GM19328 (cell line): ENCODE measurements at regions not wholly inside any gene's neighbourhood (a gene's known extent, or its start where the extent isn't known, plus 50 kb on each side); places are given as distances from the start of the nearest gene placed in this dataset.
"Not testable (repeated sequence)": the region's sequence is repeated elsewhere in the genome, so short reads cannot be mapped to it uniquely, and the experiment has no call there.

Experiments used
- ATAC-seq: cut with Tn5 transposase; IDR thresholded peaks from one replicate; pipeline ENCODE4 v1.9.1; 2021; ENCODE audit warnings: mild to moderate bottlenecking, moderate library complexity; ENCODE audit not compliant: unreplicated experiment

DNA sequence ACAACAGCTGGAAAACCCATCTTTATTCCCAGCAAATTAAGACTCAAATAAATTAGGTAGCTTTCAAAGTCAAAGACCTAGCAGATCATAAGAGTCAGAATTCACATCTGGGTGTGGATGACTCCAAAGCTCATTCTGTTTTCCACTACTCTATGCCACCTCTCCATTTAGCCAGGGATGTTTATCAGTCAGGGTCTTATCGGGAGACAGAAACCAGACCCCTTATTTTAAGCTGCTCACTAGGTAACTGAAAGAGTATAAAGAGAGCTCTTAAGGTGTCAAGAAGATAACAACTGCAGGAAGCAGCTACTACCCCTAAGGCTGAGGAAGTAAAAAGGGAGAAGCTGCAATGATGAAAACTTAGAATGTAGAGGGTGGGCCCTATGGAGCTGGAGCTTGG lies 333.7 kb upstream of the KLF3 start:
- ATAC-seq, result no peak

DNA sequence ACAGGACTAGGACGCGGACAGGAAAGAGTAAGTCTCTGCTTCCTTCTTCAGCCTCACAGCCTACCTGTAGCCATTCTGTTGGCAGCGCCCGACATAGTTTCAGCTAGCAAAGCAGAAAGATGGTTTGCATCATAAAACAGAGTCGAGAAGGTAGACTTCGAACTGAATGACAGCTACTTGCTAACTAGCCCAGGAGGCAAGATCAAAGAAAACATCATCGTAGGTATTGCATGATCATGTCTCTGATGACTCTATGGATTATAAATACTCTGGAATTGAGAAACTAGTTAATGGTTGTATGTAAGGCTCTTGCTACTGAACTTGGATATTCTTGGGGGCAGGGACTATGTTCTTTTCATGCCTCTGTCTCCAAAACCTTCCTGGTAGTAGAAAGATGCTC lies 333.1 kb upstream of the KLF3 start:
- no peak for ATAC-seq

DNA sequence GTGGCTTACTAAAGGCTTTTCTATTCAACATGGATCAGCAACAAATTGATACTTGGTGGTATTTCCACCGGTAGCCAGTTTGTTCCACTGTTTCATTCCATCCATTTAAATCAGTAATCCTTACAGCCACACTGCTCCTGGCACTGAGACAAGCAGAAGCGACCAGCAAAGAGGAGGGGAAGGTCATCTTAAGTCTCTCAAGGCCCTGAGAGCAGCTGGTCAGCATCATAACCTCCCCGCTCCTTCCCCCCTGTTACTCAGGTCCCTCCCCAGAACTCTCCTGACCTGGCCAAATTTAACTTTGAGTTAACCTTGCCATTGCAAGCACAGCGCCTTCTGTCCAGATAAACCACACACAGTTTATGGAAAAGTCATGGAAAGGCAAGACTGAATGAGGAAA lies 331.3 kb upstream of the KLF3 start:
- ATAC-seq, result no peak

DNA sequence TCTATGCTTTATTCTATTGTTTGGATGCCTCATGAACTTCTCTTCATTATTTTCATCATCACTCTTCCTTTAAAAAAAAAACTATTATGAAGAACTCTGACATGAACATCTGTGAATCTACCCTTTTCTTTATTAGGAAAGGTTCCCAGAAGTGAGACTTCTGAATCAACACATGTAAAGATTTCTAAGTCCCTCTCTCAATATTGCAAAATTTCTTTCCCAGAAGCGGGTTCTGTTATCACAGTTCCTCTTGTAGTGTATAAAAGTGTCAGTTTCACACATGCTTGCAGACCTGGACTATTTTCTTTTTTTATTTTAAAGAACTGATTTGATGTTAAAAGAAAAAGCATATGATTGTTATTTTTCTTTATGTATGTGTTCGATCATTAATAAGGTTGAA lies 330.8 kb upstream of the KLF3 start:
- no peak for ATAC-seq

DNA sequence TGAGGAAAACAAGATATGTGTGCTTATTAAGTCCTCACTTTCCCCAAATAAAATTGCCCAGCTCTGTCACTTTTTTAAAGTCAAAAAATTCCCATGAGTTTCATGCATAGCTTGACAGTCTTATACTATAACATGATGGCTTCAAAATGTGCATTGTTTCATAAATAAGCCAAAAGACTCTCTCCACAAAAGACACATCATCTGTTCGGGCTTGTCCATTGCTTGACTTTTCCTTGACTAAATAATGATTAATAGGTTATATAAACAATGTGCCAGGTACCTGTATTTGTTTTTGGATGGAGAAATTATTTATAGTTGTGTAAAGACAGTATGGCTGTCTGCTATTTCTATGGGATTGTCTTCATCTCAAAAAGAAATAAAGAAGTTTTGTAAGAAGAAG lies 329.2 kb upstream of the KLF3 start:
- no peak for ATAC-seq

DNA sequence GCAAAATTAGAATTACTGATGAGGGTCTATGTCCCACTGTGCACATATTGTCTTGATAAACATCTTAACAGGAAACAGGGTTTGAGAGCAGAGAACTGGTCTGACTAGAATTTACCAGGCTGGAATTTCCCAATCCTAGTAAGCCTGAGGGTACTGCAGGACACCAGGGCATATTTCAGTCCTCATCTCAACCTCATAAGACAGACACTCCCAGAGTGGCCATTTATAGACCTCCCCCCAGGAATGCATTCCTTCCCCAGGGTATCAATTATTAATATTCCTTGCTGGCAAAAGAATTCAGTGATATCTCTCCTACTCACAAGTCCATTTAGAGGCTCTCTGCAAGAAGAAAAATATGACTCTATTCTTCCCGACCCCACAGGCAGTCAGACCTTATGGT lies 325.1 kb upstream of the KLF3 start:
- ATAC-seq, result not testable (repeated sequence)

DNA sequence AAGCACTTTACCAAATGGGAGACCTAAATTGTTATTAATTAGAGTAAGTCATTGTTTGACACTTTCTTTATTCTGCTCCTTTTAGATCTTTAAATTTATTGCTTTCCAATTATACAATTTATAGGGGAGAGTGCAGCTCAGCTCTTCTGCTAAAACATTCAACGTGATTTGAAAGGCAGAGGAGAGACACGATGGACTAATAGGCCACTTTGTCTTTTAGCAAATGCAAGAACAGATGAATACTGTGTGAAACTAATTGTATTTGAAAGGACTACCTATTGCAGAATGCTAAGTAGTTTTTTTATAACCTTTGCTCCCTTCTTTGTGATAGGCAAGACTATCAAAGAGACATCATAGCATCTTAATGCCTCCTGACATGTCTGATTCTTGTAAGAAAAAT lies 320.4 kb upstream of the KLF3 start:
- no peak for ATAC-seq

DNA sequence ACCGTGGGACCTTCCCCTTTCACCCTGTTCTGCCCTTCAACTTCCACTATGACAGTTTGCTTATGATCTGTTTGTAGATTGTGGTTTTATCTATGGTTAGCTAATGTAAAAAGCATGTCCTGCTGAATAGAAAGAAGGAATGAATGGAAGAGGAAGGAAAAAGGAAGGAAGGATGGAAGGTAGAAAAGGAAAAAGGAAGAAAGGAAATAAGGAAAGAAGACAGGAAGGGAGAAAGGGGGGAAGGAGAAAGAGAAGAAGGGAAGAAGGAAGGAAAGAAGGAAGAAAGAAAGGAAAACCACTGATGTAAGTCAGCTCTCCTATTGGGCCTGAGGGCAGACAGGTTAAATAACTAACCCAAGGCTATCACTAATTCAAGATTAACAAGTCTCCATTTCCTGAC lies 319.1 kb upstream of the KLF3 start:
- ATAC-seq, result no peak

DNA sequence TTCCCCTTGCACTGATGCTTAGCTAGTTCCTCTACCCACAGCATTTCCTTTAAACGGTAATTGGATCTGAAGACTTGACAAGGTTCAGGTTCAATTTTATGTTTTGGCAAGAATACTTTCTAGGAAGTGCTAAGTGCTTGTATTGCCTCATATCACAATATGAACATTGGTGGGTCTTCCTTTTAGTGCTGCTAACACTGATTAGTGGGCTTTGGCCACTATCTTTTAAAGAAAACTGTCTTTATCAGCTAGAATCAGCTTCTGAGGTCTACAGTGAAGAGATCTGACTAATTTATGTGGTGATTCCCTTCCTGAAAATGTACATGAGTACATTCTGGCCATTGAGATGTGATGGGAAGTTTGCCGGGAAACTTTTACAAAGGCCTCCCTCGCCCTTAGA lies 316.7 kb upstream of the KLF3 start:
- ATAC-seq, result no peak

DNA sequence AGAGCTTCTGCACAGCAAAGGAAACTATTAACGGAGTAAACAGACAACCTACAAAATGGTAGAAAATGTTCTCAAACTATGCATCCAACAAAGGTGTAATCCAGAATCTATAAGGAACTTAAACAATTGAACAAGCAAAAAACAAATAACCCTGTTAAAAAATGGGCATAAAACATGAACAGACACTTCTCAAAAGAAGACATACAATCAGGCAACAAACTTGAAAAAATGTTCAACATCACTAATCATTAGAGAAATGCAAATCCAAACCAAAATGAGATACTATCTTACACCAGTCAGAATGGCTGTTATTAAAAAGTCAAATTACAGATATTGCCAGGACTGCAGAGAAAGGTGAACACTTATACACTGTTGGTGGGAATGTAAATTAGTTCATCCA lies 309.6 kb upstream of the KLF3 start:
- no peak for ATAC-seq

DNA sequence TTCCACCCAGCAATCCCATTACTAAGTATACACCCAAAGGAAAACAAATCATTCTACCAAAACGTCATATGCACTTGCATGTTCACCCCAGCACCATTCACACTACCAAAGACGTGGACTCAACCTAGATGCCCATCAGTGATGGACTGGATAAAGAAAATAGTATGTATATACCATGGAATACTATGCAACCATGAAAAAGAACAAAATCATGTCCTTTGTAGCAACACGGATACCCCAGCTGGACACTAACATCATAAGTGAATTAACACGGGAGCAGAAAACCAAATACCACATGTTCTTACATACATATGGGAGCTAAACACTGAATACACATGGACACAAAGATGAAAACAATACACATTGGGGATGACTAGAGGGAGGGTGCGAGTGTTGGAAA lies 309.1 kb upstream of the KLF3 start:
- no peak for ATAC-seq

DNA sequence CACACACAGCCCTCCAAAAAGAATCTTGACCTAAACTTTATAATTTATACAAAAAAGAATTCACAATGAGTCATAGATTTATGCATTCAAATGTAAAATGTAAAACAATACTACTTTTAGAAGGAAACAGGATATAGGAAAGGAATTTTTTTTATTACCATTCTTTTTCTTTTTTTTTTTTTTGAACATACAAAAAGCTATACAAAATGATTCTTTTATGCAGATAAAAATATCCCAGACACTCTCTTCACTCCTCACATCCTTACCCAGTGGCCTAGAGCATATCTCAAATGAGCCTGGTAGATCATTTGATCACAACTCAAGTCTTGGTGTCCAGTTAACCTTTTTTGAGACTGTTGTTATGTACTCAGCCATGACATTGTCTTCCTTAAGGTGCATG lies 307.3 kb upstream of the KLF3 start:
- ATAC-seq, result no peak

DNA sequence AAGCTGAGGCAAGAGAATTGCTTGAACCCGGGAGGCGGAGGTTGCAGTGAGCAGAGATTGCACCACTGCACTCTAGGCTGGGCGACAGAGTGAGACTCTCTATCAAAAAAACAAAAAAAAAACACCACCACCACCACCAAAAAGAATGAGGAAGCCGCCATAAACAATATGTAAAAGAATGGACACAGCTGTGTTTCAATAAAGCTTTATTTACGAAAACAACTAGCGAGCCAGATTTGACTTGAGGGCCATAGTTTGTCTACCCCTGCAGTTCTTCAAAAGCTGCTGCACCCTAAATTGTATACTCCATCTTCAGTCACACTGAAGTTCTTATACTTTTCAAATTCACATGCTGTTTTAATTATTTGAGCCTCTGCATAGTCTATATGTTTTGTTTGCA lies 306.5 kb upstream of the KLF3 start:
- ATAC-seq, result no peak

DNA sequence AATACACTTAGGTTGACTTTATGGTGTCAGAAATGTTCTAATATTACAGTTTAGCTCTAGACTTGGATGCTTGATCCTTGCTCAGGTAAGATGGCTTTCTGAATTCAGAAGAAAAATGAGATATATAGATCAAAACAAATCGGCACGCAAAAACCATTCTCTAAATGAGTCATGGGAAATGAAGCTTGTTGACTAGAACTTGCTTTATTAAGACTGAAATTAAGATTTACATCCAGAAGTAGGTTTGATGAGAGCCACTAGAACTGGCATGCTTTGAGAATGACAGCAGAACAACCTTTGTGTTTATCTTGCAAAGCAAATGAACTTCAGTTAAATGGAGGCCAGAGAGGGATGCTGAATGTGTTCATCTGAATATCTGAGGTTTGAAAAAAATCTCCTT lies 304.9 kb upstream of the KLF3 start:
- ATAC-seq, result no peak

DNA sequence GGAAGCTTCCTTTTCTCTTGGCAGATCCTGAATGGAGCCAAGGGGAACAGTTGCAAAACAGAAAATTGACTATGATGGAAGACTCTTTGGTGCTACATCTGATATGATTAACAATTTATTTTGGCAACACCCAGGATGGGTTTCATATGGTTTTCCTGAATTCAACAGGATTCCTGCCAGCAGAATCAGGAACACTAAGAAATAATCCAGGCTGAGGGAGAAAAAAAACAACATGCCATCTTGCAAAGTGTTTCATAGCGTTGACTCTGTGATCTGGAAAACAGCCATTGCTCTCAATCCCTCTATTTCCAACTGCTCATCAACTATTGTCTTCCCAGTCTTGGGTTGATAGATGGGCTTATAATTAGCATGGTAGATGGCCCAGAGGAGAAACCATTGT lies 303.8 kb upstream of the KLF3 start:
- no peak for ATAC-seq

DNA sequence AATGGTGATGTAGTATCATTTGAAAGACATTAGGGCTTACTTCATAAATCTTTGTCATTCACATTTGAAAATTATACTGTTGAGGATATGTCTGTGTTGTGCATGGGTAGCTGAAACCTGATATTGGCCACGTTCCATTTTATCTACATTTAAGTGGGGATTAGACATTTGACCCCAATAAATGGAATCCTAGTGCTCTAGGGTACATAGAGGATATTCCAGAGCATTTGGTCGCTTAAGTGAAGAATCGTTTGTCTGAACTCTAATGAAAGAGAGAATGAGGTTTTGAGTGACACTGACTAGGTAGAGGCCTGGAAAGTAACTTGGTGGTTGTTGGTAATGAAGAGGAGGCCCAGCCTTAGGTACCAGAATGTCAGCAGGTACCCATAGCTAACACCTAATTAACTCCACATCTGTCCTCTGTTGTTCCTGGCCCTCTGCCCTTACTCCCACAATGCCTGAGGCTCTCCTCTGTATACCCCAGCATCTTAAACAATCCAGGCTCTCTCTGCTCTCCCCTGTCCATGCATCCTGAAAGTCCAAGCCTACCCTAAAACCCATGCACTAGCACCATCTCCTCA lies 299.5 kb upstream of the KLF3 start:
- no peak for ATAC-seq

DNA sequence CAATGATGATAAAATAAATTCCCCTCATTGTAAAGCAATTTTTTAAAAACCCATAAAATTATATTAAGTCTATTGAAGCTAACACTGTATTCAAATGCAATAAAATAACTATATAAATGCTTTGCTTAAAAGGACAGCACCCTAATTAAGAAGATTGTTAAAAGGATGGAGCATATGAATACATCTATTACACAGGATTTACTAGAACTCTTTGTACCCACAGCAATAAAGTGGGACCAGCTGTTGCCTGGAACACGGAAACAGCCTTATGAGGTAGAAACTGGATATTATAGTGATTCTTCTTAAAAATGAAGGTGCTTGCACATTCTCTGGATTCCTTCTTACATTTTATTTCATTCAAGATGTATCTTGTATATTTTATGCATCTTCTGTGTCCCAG lies 298.7 kb upstream of the KLF3 start:
- ATAC-seq, result no peak

DNA sequence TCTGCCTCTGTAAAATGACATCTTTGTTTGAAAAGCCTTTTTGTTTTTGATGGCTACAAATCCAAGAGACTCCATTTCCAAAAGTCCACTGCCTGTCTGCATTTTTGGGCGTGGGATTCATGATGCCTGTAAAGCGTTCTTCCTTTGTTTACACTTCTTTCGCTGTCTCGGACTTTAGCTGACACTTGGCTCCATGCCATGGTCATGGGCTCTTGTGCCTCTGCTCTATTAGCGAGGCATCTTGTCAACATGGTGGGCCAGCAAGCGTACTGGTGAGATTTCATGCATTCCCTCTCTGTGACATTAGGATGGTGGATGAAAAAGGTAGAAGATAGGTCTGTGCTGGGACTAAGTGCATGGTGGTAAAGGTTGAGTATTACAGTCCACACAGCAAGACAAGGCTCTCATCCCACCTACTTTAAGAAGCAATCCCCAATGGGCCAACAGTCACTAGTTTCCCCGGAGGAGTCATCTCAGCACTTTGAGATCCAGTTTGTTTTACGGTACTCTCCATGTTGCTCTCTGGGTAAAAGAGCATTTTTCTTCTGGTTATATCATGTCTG lies 298.2 kb upstream of the KLF3 start:
- ATAC-seq, result no peak

DNA sequence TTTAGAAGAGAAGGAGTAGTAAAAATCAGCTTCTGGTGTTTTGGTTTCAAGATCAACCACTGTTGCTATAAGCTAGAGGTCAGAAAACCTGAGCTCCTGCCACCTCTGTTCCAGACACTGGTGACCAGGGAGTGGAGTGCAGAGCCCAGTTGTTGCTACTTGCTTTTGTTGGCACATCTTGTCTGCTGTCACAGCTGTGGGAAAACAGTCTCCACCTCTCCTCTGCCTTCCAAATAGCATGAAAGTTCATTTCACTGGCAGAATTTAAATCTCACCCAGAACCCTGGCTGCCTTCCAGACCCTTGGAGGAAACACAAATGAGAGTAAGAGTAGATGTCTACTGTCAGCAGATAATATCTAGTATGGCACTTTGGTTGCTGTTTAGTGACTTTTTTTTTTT lies 297.5 kb upstream of the KLF3 start:
- no peak for ATAC-seq

DNA sequence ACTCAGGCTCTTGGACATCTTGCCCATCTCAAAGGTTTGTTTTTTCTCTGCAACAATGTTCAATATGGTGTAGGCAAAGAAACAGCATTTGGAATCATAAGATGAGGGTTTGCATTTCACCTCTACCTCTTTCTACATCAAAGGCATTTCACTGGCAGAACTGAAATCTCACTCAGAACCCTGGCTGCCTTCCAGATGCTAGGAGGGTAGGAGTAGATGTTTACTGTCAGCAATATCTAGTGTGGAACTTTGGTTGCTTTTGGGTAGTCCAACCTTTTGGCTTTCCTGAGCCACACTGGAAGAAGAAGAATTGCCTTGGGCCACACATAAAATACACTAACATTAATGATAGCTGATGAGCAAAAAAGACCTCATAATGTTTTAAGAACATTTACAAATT lies 297.0 kb upstream of the KLF3 start:
- ATAC-seq, result no peak

DNA sequence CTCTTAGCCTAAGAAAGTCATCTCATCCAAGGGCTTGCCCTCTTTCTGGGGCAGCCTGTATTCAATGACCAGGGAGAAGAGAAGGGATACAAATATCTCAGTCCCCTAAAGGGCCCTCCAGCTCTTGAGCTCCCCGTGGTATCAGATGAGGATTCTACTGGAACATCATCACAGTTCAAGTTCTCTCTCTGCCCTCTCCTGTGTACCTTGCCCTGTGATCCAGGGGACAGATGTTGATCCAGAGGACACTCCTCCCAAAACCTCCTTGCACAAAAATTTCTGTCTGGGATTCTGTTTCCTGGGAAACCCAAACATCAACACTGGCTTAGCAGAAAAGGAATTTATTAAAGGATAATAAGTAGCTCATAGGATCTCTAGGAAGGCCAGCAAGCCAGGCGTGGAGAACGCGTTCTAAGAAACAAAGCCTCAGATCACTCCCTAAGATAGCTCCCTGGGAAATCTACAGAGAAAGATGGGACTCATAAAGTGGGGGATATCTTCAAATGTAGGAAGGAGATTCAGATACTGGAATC lies 296.3 kb upstream of the KLF3 start:
- ATAC-seq, result no peak

DNA sequence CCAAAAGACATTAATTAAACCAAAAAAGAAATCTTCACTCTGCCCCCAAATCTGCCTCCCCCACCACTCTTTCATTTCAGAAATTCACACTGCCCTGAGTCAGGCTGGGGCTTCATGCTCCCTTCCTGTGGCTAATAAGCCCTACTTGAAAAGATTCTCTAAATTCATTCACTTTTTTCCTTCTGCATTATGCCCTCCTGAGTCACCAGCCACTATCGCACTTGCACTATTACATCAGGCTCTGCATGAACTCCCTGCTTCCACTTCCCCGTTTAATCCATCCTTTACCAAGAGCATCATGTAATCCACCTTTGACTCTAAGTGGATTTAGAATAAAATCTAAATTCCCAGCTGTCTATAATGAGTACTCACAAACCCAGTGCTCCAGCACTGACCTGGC lies 295.4 kb upstream of the KLF3 start:
- ATAC-seq, result no peak

DNA sequence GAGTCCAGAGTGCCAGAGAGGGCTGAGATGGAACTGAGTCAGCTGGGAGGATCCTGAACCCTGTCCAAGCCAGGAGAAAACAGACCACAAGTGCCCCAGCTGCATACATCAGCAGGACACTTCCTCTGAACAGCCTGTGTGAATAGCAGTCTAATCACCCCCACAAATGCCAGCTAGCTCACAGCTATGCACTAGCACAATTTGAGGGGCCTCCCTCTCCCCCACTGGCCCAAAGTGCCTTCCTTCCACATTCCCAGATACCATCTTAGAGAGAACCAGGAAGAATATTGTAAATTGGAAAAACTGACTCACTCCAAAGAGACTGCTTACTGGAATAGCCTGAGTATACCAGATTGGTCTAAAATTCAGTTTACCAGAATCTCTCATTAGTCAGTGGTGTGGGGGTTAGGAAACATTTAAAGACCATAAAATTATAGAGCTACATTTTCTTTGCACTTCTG lies 292.6 kb upstream of the KLF3 start:
- ATAC-seq, result no peak
